ENCODE measurements at regions not wholly inside any gene's neighbourhood (a gene's known extent, or its start where the extent isn't known, plus 50 kb on each side); places are given as distances from the start of the nearest gene placed in this dataset.

DNA sequence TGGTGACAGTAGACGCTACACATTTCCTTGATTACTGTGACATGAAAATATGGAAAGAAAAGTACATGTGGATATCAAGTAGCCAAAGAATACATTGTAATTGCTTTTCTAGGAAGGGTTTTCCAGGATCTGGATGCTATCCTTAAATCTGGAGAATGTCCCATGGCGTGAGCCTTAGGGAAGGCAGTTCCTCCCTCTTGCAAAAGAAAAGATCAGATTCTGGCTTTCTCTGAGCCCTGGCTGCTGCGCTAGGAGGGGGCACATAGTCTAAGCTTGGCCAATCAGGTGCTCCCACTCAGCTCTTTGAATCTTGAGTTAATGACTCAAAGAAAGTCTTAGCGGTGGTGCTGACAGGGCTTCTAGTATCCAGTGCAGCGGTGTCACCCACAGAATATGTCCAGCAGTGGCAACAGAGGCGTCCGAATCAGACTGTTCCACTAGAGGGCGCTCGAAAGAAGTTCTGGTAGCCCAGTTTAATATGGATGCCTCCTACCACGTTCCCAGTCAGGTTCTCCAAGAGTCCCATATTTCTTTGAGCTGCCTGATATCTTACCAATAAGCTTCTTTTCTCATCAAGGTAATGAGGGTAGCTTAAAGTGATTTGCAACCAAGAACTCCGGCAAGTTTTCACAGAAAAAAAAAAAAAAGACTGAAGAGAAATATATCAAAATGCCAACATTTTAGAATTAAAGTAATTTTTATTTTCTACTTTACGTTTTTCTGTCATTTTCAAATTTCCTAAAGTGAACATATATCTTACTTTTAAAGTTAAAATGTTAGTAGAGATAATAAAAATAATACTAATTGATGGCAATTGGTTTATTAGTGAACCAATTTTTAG is 213.4 kb upstream of the S100G start:
- peak; percentile 84 for DNase-seq (ENCODE audit: low spot score)
- H3K27ac ChIP-seq (ENCODE audit: low read depth, low read length, poor library complexity, severe bottlenecking), result no peak overlapping the region
- intact Hi-C loops (cut with micrococcal nuclease; ENCODE audit: unreplicated experiment), result loop anchor here (5.0 to 10.0 kb wide), 2 partner anchors 236 to 682 kb away; no protein-coding TSS in a partner anchor
- no TSS peak for BruUV-seq (replicated peaks)
- no peaks in the 10 kb centered on the region for H3K36me3 ChIP-seq (ENCODE audit: insufficient read depth, low read length, poor library complexity, severe bottlenecking)
- H3K4me3 ChIP-seq (ENCODE audit: low read depth, low read length, poor library complexity, severe bottlenecking), result no peak overlapping the region
- no peaks in the 10 kb centered on the region for H3K4me1 ChIP-seq (ENCODE audit: insufficient read depth, low read length, poor library complexity, severe bottlenecking)
- H3K27me3 ChIP-seq (replicated peaks; ENCODE audit: insufficient read depth, low read depth, low read length, poor library complexity), result peaks cover 6% of the 10 kb centered on the region
- no peaks in the 10 kb centered on the region for H3K9me3 ChIP-seq (ENCODE audit: low read depth, low read length, poor library complexity, severe bottlenecking)
- ChIA-PET POLR2A (ENCODE audit: low non-redundant PET) (no interaction called here), CTCF (interaction anchor here (0.6 to 1.2 kb wide), 3 partner anchors 13 to 230 kb away, joined by 3 to 7 read pairs (median 3); no protein-coding TSS in a partner anchor)
- no peak for TF ChIP-seq EZH2 (IDR thresholded peaks at IDR 0.05; ENCODE audit: borderline replicate concordance, low read depth, low read length, poor library complexity, severe bottlenecking)
- TF ChIP-seq, protein P1, sequence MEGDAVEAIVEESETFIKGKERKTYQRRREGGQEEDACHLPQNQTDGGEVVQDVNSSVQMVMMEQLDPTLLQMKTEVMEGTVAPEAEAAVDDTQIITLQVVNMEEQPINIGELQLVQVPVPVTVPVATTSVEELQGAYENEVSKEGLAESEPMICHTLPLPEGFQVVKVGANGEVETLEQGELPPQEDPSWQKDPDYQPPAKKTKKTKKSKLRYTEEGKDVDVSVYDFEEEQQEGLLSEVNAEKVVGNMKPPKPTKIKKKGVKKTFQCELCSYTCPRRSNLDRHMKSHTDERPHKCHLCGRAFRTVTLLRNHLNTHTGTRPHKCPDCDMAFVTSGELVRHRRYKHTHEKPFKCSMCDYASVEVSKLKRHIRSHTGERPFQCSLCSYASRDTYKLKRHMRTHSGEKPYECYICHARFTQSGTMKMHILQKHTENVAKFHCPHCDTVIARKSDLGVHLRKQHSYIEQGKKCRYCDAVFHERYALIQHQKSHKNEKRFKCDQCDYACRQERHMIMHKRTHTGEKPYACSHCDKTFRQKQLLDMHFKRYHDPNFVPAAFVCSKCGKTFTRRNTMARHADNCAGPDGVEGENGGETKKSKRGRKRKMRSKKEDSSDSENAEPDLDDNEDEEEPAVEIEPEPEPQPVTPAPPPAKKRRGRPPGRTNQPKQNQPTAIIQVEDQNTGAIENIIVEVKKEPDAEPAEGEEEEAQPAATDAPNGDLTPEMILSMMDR (conservative IDR thresholded peaks at IDR 0.05; ENCODE audit: low read depth, low read length), result peak; percentile 84

DNA sequence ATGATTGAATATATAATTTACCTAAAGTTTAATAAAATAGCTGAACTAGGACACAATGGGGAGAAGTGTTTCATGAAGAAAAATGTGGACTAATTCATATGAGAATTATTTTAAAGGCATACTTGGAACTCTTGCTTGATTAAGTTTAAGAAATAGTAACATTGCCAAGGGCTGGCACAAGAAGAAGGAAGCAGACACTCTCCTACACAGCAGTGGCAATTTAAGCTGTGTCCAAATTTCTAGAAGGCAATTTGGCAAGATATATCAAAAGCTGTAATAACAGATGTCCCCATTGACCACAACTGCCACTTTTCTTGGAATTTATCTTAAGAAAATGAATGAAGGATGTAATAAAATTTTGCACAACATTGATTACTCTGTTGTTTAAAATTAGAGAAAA is 209.5 kb upstream of the S100G start:
- Histone ChIP-seq H3K27me3 (replicated peaks; ENCODE audit: insufficient read depth, low read depth, low read length, poor library complexity) (peaks cover 3% of the 10 kb centered on the region), H3K4me3 (ENCODE audit: low read depth, low read length, poor library complexity, severe bottlenecking) (no peak overlapping the region), H3K27ac (ENCODE audit: low read depth, low read length, poor library complexity, severe bottlenecking) (no peak overlapping the region), H3K9me3 (ENCODE audit: low read depth, low read length, poor library complexity, severe bottlenecking) (no peaks in the 10 kb centered on the region), H3K36me3 (ENCODE audit: insufficient read depth, low read length, poor library complexity, severe bottlenecking) (no peaks in the 10 kb centered on the region), H3K4me1 (ENCODE audit: insufficient read depth, low read length, poor library complexity, severe bottlenecking) (no peaks in the 10 kb centered on the region)
- BruUV-seq (replicated peaks), result no TSS peak
- ChIA-PET POLR2A (ENCODE audit: low non-redundant PET) (no interaction called here), CTCF (interaction anchor here (0.5 kb wide), 1 partner anchor 570 kb away, joined by 6 read pairs; no protein-coding TSS in a partner anchor)
- intact Hi-C loops (cut with micrococcal nuclease; ENCODE audit: unreplicated experiment), result no loop called here
- DNase-seq (ENCODE audit: low spot score), result no peak
- TF ChIP-seq, protein P1 (conservative IDR thresholded peaks at IDR 0.05; ENCODE audit: low read depth, low read length), result no peak
- TF ChIP-seq EZH2 (IDR thresholded peaks at IDR 0.05; ENCODE audit: borderline replicate concordance, low read depth, low read length, poor library complexity, severe bottlenecking), result no peak

DNA sequence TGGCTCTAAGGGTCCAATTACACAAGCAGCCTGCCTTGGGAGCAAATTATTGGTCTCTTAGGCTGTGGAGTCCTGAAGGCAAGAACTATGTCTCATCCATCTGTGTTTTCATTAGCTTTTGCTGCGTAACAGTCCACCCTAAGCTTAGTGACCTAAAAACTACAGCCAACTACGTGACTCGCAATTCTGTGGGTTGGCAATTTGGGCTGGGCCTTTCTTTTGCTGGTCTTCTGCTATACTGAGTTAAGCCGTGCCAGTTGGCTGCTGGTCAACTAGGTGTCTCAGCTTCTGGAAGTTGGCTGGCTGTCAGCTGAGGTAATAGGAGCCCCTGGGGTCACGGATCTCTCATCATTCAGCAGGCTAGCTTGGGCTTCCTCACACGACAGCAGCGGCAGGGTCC is 205.6 kb upstream of the S100G start:
- TF ChIP-seq EZH2 (IDR thresholded peaks at IDR 0.05; ENCODE audit: borderline replicate concordance, low read depth, low read length, poor library complexity, severe bottlenecking), result no peak
- TF ChIP-seq, protein P1 (conservative IDR thresholded peaks at IDR 0.05; ENCODE audit: low read depth, low read length), result no peak
- Histone ChIP-seq H3K4me3 (ENCODE audit: low read depth, low read length, poor library complexity, severe bottlenecking) (no peak overlapping the region), H3K27ac (ENCODE audit: low read depth, low read length, poor library complexity, severe bottlenecking) (no peak overlapping the region), H3K36me3 (ENCODE audit: insufficient read depth, low read length, poor library complexity, severe bottlenecking) (no peaks in the 10 kb centered on the region), H3K27me3 (replicated peaks; ENCODE audit: insufficient read depth, low read depth, low read length, poor library complexity) (peaks cover 3% of the 10 kb centered on the region), H3K9me3 (ENCODE audit: low read depth, low read length, poor library complexity, severe bottlenecking) (no peaks in the 10 kb centered on the region), H3K4me1 (ENCODE audit: insufficient read depth, low read length, poor library complexity, severe bottlenecking) (no peaks in the 10 kb centered on the region)
- intact Hi-C loops (cut with micrococcal nuclease; ENCODE audit: unreplicated experiment), result no loop called here
- ChIA-PET POLR2A (ENCODE audit: low non-redundant PET) (no interaction called here), CTCF (interaction anchor here (1.1 to 1.4 kb wide), 2 partner anchors 19 to 514 kb away, joined by 3 to 6 read pairs; no protein-coding TSS in a partner anchor)
- DNase-seq (ENCODE audit: low spot score), result no peak
- BruUV-seq (replicated peaks), result no TSS peak

Data from A673 (cell line).